ENCODE measurements at regions not wholly inside any gene's neighbourhood (a gene's known extent, or its start where the extent isn't known, plus 50 kb on each side); places are given as distances from the start of the nearest gene placed in this dataset.
A peak's percentile ranks its signal among the peaks of the same experiment; 100 is the strongest.

DNA sequence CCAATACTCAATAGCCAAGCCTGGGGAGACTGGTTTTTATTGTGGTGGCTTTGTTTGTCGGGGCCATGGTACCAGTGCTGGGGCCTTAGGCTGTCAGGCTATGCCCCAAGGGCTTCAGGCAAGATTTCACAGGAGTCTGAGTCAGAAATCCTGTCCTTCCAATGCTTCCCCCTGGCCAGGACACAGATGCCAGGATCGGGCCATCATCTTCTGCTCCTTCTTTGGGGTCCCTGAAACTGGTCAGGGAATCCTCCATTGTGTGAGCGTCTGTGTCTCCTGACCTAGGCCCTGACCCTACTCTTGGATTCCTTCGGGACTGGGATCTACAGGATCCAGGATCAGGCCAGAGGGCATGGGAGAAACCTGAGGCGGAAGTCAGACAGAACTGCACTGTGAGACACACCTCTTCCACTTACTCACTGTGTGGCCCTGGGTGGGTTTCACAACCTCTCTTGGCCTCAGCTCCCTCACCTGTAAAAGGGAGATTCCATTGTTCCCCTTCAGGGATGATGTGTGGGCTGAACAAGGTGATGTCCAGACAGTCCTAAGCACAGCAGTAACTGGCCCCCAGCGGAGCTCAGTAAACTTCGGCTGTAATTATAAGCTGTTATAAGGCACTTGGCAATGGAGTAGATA, 292.7 kb downstream of the UACA start:
- no peak overlapping the region for H3K27ac ChIP-seq (replicated peaks)
- no peak overlapping the region for H3K4me3 ChIP-seq
- H3K36me3 ChIP-seq = no peaks in the 10 kb centered on the region
- no peak for DNase-seq
- no peaks in the 10 kb centered on the region for H3K9me3 ChIP-seq (replicated peaks)
- H3K27me3 ChIP-seq (ENCODE audit: low read depth) = peaks cover 55% of the 10 kb centered on the region
- intact Hi-C loops (cut with micrococcal nuclease) = no loop called here
- TF ChIP-seq, protein P1, sequence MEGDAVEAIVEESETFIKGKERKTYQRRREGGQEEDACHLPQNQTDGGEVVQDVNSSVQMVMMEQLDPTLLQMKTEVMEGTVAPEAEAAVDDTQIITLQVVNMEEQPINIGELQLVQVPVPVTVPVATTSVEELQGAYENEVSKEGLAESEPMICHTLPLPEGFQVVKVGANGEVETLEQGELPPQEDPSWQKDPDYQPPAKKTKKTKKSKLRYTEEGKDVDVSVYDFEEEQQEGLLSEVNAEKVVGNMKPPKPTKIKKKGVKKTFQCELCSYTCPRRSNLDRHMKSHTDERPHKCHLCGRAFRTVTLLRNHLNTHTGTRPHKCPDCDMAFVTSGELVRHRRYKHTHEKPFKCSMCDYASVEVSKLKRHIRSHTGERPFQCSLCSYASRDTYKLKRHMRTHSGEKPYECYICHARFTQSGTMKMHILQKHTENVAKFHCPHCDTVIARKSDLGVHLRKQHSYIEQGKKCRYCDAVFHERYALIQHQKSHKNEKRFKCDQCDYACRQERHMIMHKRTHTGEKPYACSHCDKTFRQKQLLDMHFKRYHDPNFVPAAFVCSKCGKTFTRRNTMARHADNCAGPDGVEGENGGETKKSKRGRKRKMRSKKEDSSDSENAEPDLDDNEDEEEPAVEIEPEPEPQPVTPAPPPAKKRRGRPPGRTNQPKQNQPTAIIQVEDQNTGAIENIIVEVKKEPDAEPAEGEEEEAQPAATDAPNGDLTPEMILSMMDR (IDR thresholded peaks at IDR 0.05; ENCODE audit: borderline replicate concordance) = no peak
- peaks cover 22% of the 10 kb centered on the region for H3K4me1 ChIP-seq

DNA sequence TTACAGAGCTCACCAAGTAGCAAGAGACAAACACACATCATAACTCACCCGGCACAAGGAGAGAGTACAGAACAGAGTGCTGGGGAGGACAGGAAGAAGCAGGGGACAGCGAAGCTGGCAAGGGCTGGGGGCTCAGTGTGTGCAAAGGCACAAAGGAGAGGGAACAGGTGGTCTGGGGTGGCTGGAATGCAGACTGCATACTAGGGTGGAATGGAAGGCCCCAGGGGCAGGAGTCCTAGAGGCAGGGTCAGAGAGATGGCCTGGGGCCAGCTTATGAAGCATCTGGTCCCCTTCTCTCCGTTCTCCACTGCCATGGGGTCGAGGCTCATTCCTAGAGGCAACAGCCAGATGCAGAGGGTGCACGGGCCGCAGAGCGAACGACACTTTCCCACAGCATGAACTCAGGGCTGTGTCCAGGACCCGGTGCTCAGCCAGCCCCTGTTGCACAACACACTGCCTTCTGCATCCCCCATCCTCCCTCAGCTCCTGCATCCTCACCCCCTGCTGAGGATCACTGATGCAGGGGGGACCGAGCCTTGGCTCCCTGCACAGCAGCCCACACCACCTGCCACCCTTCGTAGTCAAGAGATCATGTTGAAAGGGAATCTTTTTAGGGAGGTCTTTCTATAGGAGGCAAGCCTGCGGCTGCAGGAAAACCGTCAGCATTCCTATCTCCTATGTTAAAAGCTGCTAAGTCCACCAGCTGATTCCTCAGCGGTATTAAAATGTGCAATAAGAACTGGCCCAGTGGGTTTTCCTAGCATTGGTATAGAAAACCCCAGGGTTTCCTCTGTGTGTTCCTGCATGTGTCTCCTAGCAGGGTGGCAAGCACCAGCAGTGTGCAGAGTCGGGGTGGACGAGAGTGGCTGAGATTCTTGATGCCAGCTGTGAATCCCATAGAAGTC, 293.5 kb downstream of the UACA start:
- Histone ChIP-seq H3K4me3 (no peak overlapping the region), H3K4me1 (peaks cover 14% of the 10 kb centered on the region), H3K27ac (replicated peaks) (no peak overlapping the region), H3K9me3 (replicated peaks) (no peaks in the 10 kb centered on the region), H3K27me3 (ENCODE audit: low read depth) (peaks cover 63% of the 10 kb centered on the region), H3K36me3 (no peaks in the 10 kb centered on the region)
- DNase-seq = no peak
- TF ChIP-seq, protein P1 (IDR thresholded peaks at IDR 0.05; ENCODE audit: borderline replicate concordance) = no peak
- intact Hi-C loops (cut with micrococcal nuclease) = loop anchor here (10.0 kb wide), 1 partner anchor 735 kb away; no protein-coding TSS in a partner anchor

- H3K36me3 ChIP-seq = no peaks in the 10 kb centered on the region
- no peak overlapping the region for H3K4me3 ChIP-seq
- H3K27ac ChIP-seq (replicated peaks) = no peak overlapping the region
- H3K9me3 ChIP-seq (replicated peaks) = no peaks in the 10 kb centered on the region
- DNase-seq = no peak
- TF ChIP-seq, protein P1 (IDR thresholded peaks at IDR 0.05; ENCODE audit: borderline replicate concordance) = no peak
- H3K4me1 ChIP-seq = peaks cover 7% of the 10 kb centered on the region
- intact Hi-C loops (cut with micrococcal nuclease) = loop anchor here (10.0 kb wide), 1 partner anchor 734 kb away; no protein-coding TSS in a partner anchor
- H3K27me3 ChIP-seq (ENCODE audit: low read depth) = peaks cover 68% of the 10 kb centered on the region
These were observed 294.2 kb downstream of the UACA start for GRCh38 chr15:70469182-70469581.

GRCh38 chr15:70466895-70467529, 296.3 kb downstream of the UACA start:
- intact Hi-C loops (cut with micrococcal nuclease) = loop anchor here (10.0 kb wide), 1 partner anchor 732 kb away; no protein-coding TSS in a partner anchor
- Histone ChIP-seq H3K36me3 (no peaks in the 10 kb centered on the region), H3K4me1 (no peaks in the 10 kb centered on the region), H3K4me3 (no peak overlapping the region), H3K9me3 (replicated peaks) (no peaks in the 10 kb centered on the region), H3K27me3 (ENCODE audit: low read depth) (peaks cover 75% of the 10 kb centered on the region), H3K27ac (replicated peaks) (no peak overlapping the region)
- TF ChIP-seq, protein P1 (IDR thresholded peaks at IDR 0.05; ENCODE audit: borderline replicate concordance) = peak; percentile 66
- peak; percentile 46 for DNase-seq

DNA sequence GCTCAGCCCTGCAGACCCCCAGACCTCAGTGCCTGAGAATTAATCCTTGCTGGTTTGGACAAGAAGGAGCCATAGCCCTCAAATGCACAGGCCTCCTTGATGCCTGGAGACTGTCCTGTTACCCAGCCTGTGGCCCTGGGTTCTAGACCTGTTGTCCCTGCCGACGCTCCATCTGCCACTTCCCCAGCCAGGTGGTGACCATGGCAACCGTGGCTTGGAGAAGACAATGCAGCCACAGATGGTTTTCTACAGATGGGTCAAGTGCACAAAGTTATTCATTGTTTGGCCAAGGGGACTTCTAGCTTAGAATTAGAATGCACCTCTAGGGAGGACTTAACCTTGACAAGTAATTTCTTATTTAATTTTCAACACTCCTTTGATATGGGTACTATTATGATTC, 297.1 kb downstream of the UACA start:
- intact Hi-C loops (cut with micrococcal nuclease) = loop anchor here (10.0 kb wide), 1 partner anchor 732 kb away; no protein-coding TSS in a partner anchor
- DNase-seq = no peak
- H3K36me3 ChIP-seq = no peaks in the 10 kb centered on the region
- H3K27me3 ChIP-seq (ENCODE audit: low read depth) = peaks cover 77% of the 10 kb centered on the region
- H3K4me3 ChIP-seq = no peak overlapping the region
- H3K4me1 ChIP-seq = no peaks in the 10 kb centered on the region
- TF ChIP-seq, protein P1 (IDR thresholded peaks at IDR 0.05; ENCODE audit: borderline replicate concordance) = no peak
- H3K27ac ChIP-seq (replicated peaks) = no peak overlapping the region
- H3K9me3 ChIP-seq (replicated peaks) = no peaks in the 10 kb centered on the region

All from left ventricle myocardium inferior (tissue), 1 donor.